GM10266 (cell line): ENCODE measurements at regions not wholly inside any gene's neighbourhood (a gene's known extent, or its start where the extent isn't known, plus 50 kb on each side); places are given as distances from the start of the nearest gene placed in this dataset.
"Not testable (repeated sequence)": the region's sequence is repeated elsewhere in the genome, so short reads cannot be mapped to it uniquely, and the experiment has no call there.

ENCODE experiments used
- DNase-seq: peaks from one replicate; pipeline ENCODE4 v3.0.0; 2012; ENCODE audit errors: extremely low spot score
- TF ChIP-seq, protein P1 (sequence below): IDR thresholded peaks from 2 replicates; pipeline ENCODE4 v1.5.1; 2012; ENCODE audit warnings: mild to moderate bottlenecking, low read depth; ENCODE audit not compliant: control insufficient read depth, insufficient read depth; ENCODE audit errors: missing control alignments

DNA sequence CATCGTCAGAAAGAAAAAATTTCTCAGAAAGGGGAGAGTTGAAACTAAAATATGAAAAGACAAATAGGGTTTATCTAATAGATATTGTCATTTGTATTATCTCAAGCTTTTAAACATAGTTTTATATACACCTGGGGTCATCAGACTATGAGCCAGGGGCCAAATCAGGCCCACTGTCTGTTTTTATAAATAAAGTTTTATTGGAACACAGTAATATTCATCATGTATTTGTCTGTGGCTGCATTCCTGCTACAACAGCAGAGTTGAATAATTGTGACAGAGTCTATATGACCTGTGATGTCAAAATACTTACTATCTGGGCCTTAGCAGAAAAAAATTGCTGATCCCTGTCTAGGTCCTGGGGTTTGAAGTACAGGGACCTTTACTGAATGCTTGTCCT, 120.5 kb upstream of the RUNX1 start:
- TF ChIP-seq, protein P1, sequence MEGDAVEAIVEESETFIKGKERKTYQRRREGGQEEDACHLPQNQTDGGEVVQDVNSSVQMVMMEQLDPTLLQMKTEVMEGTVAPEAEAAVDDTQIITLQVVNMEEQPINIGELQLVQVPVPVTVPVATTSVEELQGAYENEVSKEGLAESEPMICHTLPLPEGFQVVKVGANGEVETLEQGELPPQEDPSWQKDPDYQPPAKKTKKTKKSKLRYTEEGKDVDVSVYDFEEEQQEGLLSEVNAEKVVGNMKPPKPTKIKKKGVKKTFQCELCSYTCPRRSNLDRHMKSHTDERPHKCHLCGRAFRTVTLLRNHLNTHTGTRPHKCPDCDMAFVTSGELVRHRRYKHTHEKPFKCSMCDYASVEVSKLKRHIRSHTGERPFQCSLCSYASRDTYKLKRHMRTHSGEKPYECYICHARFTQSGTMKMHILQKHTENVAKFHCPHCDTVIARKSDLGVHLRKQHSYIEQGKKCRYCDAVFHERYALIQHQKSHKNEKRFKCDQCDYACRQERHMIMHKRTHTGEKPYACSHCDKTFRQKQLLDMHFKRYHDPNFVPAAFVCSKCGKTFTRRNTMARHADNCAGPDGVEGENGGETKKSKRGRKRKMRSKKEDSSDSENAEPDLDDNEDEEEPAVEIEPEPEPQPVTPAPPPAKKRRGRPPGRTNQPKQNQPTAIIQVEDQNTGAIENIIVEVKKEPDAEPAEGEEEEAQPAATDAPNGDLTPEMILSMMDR = no peak
- no peak for DNase-seq

DNA sequence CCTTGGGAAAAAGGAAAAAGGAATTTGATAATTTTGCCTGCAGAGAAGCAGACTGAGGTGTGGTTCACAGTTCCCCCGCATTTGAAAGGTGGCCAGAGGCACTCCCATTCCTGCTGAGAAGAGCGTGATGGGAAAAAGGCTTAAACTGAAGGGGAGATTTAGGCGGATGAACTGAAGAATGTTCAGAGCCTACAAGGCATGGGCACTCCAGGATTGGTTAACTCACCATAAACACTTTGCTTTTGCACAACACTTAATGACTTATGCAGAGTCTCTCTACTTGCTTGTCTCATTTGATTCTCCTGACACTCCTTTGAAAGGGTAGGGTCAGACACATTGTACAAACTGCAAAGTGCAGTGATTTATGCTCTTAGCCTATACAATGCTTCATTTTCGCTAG, 119.6 kb upstream of the RUNX1 start:
- TF ChIP-seq, protein P1 = no peak
- DNase-seq = no peak

DNA sequence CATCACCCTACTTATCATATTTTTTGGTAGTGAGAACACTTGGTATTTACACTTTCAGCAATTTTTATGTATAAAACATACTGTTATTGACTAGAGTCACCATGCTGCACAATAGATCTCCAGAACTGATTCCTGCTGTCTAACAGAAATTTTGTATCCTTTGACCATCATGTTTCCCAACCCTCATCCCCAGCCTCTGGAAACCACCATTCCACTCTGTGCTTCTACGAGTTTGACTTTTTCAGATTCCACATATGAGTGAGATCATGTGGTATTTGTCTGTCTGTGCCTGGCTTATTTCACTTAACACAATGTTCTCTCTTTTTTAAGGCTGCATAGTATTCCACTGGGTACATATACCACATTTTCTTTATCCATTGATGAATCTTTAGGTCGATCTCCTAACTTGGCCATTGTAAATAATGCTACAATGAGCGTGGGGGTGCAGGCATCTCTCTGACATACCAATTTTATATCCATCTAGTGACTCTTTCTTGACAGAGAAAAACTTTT, 115.9 kb upstream of the RUNX1 start:
- TF ChIP-seq, protein P1 = no peak
- no peak for DNase-seq

DNA sequence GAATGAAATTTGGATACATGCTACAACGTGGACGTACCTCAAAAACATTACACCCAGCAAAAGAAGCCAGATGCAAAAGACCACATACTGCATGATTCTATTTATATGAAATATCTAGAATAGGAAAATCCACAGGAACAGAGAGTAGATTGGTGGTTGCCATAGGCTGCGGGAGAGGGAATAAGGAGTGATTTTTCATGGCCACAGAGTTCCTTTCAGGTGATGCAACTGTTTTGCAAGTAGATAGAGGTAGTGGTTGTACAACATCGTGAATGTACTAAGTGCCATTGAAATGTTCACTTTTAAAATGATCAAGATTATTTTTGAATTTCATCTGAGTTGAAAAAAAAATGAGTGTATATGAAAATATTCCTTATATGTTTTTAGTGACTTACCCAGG, 115.3 kb upstream of the RUNX1 start:
- no peak for DNase-seq
- TF ChIP-seq, protein P1 = no peak

DNA sequence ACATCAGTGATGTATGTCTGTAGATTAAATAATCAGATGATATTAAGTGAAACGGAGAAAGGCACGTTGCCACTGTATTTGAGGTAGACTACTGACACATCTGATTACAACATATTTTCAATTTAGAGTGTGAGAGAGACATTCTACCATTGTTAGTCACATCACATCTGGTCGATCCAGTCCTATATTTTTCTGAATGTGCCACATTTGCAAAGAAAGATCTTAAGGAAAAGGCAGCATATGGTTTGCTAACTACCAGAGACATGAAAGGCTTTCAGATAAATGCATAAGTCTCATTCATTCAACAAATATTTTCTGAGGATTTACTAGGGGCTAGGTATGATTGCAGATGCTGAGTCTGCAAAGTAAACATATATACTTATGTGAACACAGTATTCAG, 114.3 kb upstream of the RUNX1 start:
- TF ChIP-seq, protein P1 = no peak
- no peak for DNase-seq

DNA sequence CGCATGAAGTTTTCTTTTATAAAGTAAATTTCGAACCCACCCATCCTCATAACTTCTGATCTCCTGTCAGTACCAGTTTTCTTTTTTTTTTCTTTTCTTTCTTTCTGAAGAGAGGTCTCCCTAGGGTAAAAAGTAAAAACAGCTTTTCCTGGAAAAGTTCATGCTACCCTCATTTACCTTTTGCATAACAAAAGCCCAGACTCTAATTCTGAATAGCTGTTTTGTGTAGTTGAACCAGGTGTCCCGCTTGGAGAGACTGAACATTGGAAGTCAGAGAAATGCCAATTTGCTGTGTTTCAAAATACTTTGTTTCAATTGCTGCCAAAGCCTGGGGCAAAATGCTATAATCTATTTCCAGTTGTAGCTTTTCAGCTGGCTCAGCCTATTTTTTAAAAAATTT, 113.7 kb upstream of the RUNX1 start:
- TF ChIP-seq, protein P1 = no peak
- no peak for DNase-seq

DNA sequence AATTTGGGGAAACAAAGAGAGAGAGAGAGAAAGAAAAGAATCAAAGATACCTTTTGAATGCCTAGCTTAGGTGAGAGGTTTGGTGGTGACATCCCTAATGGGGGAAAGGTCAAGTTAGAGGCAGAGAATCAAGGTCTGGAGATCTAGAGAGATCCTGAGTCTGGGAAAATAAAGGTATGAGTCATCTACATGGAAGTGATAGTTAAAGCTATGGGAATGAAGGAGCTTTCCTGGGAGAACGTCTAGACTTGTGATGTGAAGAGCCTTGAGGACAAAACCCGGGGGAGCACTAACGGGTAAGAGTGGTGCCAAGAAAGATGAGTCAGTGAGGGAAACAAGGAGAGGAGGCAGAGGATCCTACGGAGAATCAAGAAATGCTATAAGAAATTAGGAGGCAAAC, 110.8 kb upstream of the RUNX1 start:
- TF ChIP-seq, protein P1 = no peak
- DNase-seq = no peak

DNA sequence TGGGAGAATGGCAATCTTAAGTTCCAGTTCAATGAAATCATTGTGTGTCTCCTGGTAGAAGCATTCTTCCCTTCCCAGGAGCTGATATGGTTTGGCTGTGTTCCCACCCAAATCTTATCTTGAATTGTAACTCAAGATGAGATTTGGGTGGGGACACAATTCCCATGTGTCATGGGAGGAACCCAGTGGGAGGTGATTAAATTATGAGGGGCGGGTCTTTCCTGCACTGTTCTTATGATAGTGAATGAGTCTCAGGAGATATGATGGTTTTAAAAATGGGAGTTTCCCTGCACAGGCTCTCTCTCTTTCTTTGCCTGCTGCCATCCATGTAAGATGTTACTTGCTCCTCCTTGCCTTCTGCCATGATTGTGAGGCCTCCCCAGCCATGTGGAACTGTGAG, 108.3 kb upstream of the RUNX1 start:
- not testable (repeated sequence) for DNase-seq
